Activated B cell treated with CpG ODN at 0.5 μM for 24 hours (primary cell): ENCODE measurements at regions not wholly inside any gene's neighbourhood (a gene's known extent, or its start where the extent isn't known, plus 50 kb on each side); places are given as distances from the start of the nearest gene placed in this dataset.

Experiments
- ATAC-seq: fragments of 200-7000 bp; cut with Tn5 transposase; one replicate; pipeline ENCODE4 v1.10.0; 2021; ENCODE audit warnings: low read depth, mild to moderate bottlenecking, moderate library complexity
- CTCF ChIA-PET: fragments of 350-600 bp; sonication (Branson Sonifier 250); formaldehyde crosslinking; loops from one replicate; lab custom pipeline; 2021; ENCODE audit warnings: antibody characterized with exemption; lab: Charles Lee
- POLR2A ChIA-PET: fragments of 350-600 bp; sonication (Branson Sonifier 250); formaldehyde crosslinking; loops from one replicate; lab custom pipeline; 2021; ENCODE audit warnings: antibody characterized with exemption; lab: Charles Lee
- DNase-seq: peaks from one replicate; pipeline ENCODE4 v3.0.0; 2022
- H3K27ac Mint-ChIP-seq: one replicate; pipeline ENCODE4 v1.8.0; 2020; ENCODE audit warnings: mixed read lengths
- H3K27me3 Mint-ChIP-seq: one replicate; pipeline ENCODE4 v1.8.0; 2021; ENCODE audit warnings: mixed read lengths
- H3K36me3 Mint-ChIP-seq: one replicate; pipeline ENCODE4 v1.8.0; 2021; ENCODE audit warnings: low read depth, mixed read lengths
- H3K4me1 Mint-ChIP-seq: one replicate; pipeline ENCODE4 v1.8.0; 2021; ENCODE audit warnings: mixed read lengths
- H3K4me3 Mint-ChIP-seq: one replicate; pipeline ENCODE4 v1.8.0; 2020; ENCODE audit warnings: mild to moderate bottlenecking, mixed read lengths
- H3K9me3 Mint-ChIP-seq: one replicate; pipeline ENCODE4 v1.8.0; 2020; ENCODE audit warnings: mixed read lengths
- intact Hi-C: fragments of 100-400 bp; cut with micrococcal nuclease; formaldehyde crosslinking; loops from one replicate; pipeline ENCODE4 v1.15.1; 2024
- TF ChIP-seq, protein P1 (sequence below): fragments of 200-600 bp; IDR thresholded peaks from one replicate; pipeline ENCODE4 v1.8.0; 2022; ENCODE audit warnings: antibody characterized with exemption, mild to moderate bottlenecking

DNA sequence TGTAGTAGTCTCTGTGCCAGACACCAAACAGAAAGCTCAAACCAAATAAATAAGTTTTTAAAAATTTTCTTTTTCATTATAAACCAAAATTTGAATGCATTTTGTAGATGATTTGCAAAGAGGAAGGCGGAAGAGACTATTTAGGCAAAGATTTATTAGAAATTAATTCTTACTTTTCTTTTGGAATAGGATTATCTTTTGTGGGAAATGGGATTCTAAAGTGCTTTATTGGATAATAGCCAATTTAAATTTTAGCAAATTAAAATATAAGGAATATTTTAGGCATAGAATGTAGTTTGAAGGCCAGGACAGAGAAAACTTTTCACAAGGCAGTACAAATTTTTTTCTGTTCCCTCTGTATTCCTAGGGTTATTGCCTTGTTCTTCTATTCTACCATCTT, 311.4 kb upstream of the ITGA1 start:
- no peaks in the 10 kb centered on the region for H3K27me3 Mint-ChIP-seq
- ChIA-PET POLR2A (no interaction called here), CTCF (no interaction called here)
- no peaks in the 10 kb centered on the region for H3K36me3 Mint-ChIP-seq
- no peak overlapping the region for H3K27ac Mint-ChIP-seq
- TF ChIP-seq, protein P1, sequence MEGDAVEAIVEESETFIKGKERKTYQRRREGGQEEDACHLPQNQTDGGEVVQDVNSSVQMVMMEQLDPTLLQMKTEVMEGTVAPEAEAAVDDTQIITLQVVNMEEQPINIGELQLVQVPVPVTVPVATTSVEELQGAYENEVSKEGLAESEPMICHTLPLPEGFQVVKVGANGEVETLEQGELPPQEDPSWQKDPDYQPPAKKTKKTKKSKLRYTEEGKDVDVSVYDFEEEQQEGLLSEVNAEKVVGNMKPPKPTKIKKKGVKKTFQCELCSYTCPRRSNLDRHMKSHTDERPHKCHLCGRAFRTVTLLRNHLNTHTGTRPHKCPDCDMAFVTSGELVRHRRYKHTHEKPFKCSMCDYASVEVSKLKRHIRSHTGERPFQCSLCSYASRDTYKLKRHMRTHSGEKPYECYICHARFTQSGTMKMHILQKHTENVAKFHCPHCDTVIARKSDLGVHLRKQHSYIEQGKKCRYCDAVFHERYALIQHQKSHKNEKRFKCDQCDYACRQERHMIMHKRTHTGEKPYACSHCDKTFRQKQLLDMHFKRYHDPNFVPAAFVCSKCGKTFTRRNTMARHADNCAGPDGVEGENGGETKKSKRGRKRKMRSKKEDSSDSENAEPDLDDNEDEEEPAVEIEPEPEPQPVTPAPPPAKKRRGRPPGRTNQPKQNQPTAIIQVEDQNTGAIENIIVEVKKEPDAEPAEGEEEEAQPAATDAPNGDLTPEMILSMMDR = no peak
- no peak overlapping the region for H3K4me3 Mint-ChIP-seq
- no peaks in the 10 kb centered on the region for H3K4me1 Mint-ChIP-seq
- no peak for DNase-seq
- no peak for ATAC-seq
- intact Hi-C loops = no loop called here
- H3K9me3 Mint-ChIP-seq = peaks cover 2% of the 10 kb centered on the region

- POLR2A ChIA-PET = no interaction called here
Measured at GRCh38 chr5:52481201-52481600, 306.5 kb upstream of the ITGA1 start.

GRCh38 chr5:52481851-52482250, 305.9 kb upstream of the ITGA1 start:
- ChIA-PET CTCF (no interaction called here), POLR2A (no interaction called here)
- ATAC-seq = no peak
- Mint-ChIP-seq H3K36me3 (no peaks in the 10 kb centered on the region), H3K27ac (no peak overlapping the region), H3K27me3 (no peaks in the 10 kb centered on the region), H3K4me1 (no peaks in the 10 kb centered on the region), H3K4me3 (no peak overlapping the region), H3K9me3 (peaks cover 5% of the 10 kb centered on the region)
- DNase-seq = no peak
- intact Hi-C loops = no loop called here
- TF ChIP-seq, protein P1 = no peak

More at GRCh38 chr5:52481201-52481600, 306.5 kb upstream of the ITGA1 start:
- DNase-seq = no peak
- ATAC-seq = no peak
- intact Hi-C loops = no loop called here
- Mint-ChIP-seq H3K36me3 (no peaks in the 10 kb centered on the region), H3K27me3 (no peaks in the 10 kb centered on the region), H3K4me3 (no peak overlapping the region), H3K27ac (no peak overlapping the region), H3K9me3 (peaks cover 5% of the 10 kb centered on the region), H3K4me1 (no peaks in the 10 kb centered on the region)
- TF ChIP-seq, protein P1 = no peak
- CTCF ChIA-PET = no interaction called here

- Mint-ChIP-seq H3K36me3 (no peaks in the 10 kb centered on the region), H3K4me3 (no peak overlapping the region), H3K27ac (no peak overlapping the region), H3K27me3 (no peaks in the 10 kb centered on the region), H3K9me3 (no peaks in the 10 kb centered on the region), H3K4me1 (no peaks in the 10 kb centered on the region)
- intact Hi-C loops = no loop called here
- TF ChIP-seq, protein P1 = no peak
- ChIA-PET CTCF (no interaction called here), POLR2A (no interaction called here)
- no peak for DNase-seq
- ATAC-seq = no peak
Measured at GRCh38 chr5:52491071-52491787, 296.5 kb upstream of the ITGA1 start.

DNA sequence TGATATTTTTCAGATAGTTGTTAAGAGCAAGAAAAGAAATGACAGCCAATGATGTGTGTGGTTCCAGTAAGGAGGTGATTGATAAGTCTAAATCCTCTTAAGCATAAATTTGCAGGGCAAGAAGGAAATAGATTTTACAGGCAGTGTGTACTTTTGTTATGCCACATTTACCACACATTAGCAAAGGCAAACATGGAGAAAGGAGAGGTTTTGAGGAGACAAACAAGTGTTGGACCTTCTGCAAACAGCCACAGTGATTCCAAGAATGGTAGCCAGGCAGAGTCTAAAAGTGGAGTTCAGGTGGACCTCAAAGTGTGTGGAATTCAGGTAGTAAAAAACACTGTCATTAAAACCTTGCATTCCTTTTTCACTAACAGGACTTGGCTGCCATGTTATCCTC, 295.9 kb upstream of the ITGA1 start:
- ChIA-PET CTCF (no interaction called here), POLR2A (no interaction called here)
- DNase-seq (no peak), ATAC-seq (no peak)
- no peak overlapping the region for H3K4me3 Mint-ChIP-seq
- H3K4me1 Mint-ChIP-seq = no peaks in the 10 kb centered on the region
- no peaks in the 10 kb centered on the region for H3K9me3 Mint-ChIP-seq
- intact Hi-C loops = no loop called here
- H3K36me3 Mint-ChIP-seq = no peaks in the 10 kb centered on the region
- no peak overlapping the region for H3K27ac Mint-ChIP-seq
- H3K27me3 Mint-ChIP-seq = no peaks in the 10 kb centered on the region
- TF ChIP-seq, protein P1 = no peak
